GM23338 (cell line): ENCODE measurements at regions not wholly inside any gene's neighbourhood (a gene's known extent, or its start where the extent isn't known, plus 50 kb on each side); places are given as distances from the start of the nearest gene placed in this dataset.

Experiments used
- ATAC-seq: fragments of 200-7000 bp; cut with Tn5 transposase; 3 replicates; pipeline ENCODE4 v1.9.1; 2020
- DNase-seq: peaks from one replicate; pipeline ENCODE4 v3.0.0-alpha.2; 2015; ENCODE audit warnings: low spot score
- H2AFZ ChIP-seq: fragments of 200-600 bp; sonication (generic); 2 replicates; pipeline ENCODE4 v1.8.0; 2016; ENCODE audit warnings: antibody characterized with exemption, mild to moderate bottlenecking, moderate library complexity
- H3F3A ChIP-seq: fragments of 200-600 bp; sonication (generic); replicated peaks from 2 replicates; pipeline ENCODE4 v1.8.0; 2017; ENCODE audit warnings: antibody characterized with exemption, mixed run types, low read depth
- H3K27ac ChIP-seq: fragments of 200-600 bp; sonication (generic); 2 replicates; pipeline ENCODE4 v1.6.1; 2016; ENCODE audit warnings: low read depth
- H3K27me3 ChIP-seq: fragments of 200-600 bp; sonication (generic); 2 replicates; pipeline ENCODE4 v1.8.0; 2016; ENCODE audit warnings: mild to moderate bottlenecking, mixed run types, moderate library complexity; ENCODE audit not compliant: insufficient read depth
- H3K36me3 ChIP-seq: fragments of 200-600 bp; sonication (generic); 2 replicates; pipeline ENCODE4 v1.8.0; 2016; ENCODE audit warnings: mild to moderate bottlenecking; ENCODE audit not compliant: insufficient read depth
- H3K4me1 ChIP-seq: fragments of 200-600 bp; sonication (generic); 2 replicates; pipeline ENCODE4 v1.8.0; 2016; ENCODE audit warnings: mild to moderate bottlenecking, moderate library complexity; ENCODE audit not compliant: insufficient read depth
- H3K4me2 ChIP-seq: fragments of 200-600 bp; sonication (generic); 2 replicates; pipeline ENCODE4 v1.7.1; 2017; ENCODE audit warnings: mixed run types
- H3K4me3 ChIP-seq: fragments of 200-600 bp; sonication (generic); 2 replicates; pipeline ENCODE4 v1.6.1; 2016; ENCODE audit warnings: mixed run types
- H3K79me2 ChIP-seq: fragments of 200-600 bp; sonication (generic); replicated peaks from 2 replicates; pipeline ENCODE4 v1.8.0; 2017; ENCODE audit warnings: mild to moderate bottlenecking; ENCODE audit not compliant: insufficient read depth
- H3K9me2 ChIP-seq: fragments of 200-600 bp; sonication (generic); 2 replicates; pipeline ENCODE4 v1.8.0; 2017; ENCODE audit not compliant: insufficient read depth
- H4K20me1 ChIP-seq: fragments of 200-600 bp; sonication (generic); replicated peaks from 2 replicates; pipeline ENCODE4 v1.8.0; 2017; ENCODE audit warnings: mild to moderate bottlenecking; ENCODE audit not compliant: insufficient read depth
- H3K27ac Mint-ChIP-seq: 2 replicates; pipeline ENCODE4 v1.8.0; 2020; ENCODE audit warnings: inconsistent platforms, mild to moderate bottlenecking, moderate library complexity, mixed read lengths
- H3K27me3 Mint-ChIP-seq: 3 replicates; pipeline ENCODE4 v1.8.0; 2022; ENCODE audit warnings: low read depth, mild to moderate bottlenecking, moderate library complexity, mixed read lengths, inconsistent platforms; ENCODE audit not compliant: insufficient read depth, poor library complexity
- H3K36me3 Mint-ChIP-seq: 3 replicates; pipeline ENCODE4 v1.8.0; 2021; ENCODE audit warnings: low read depth, mild to moderate bottlenecking, inconsistent platforms, moderate library complexity, mixed read lengths
- H3K4me1 Mint-ChIP-seq: 3 replicates; pipeline ENCODE4 v1.8.0; 2020; ENCODE audit warnings: mild to moderate bottlenecking, inconsistent platforms, mixed read lengths
- H3K4me3 Mint-ChIP-seq: 3 replicates; pipeline ENCODE4 v1.8.0; 2021; ENCODE audit warnings: moderate library complexity, mild to moderate bottlenecking, inconsistent platforms, mixed read lengths
- H3K9me3 Mint-ChIP-seq: 3 replicates; pipeline ENCODE4 v1.8.0; 2020; ENCODE audit warnings: moderate library complexity, mild to moderate bottlenecking, inconsistent platforms, mixed read lengths
- CREB1 ChIP-seq: fragments of 250-450 bp; sonication (Bioruptor Pico); IDR thresholded peaks from 2 replicates; pipeline ENCODE4 v1.5.0; 2020; ENCODE audit warnings: low read depth, mild to moderate bottlenecking, moderate library complexity
- CTCF ChIP-seq, 2 experiments: fragments of 200-600 bp in 1 of 2; sonication (generic) in 1 of 2; conservative IDR thresholded peaks; 2 replicates each; pipeline versions ENCODE4 v1.5.1 to v1.6.1; 2016 to 2017; ENCODE audit warnings: antibody characterized with exemption in 2 of 2, low read depth in 2 of 2, mild to moderate bottlenecking in 2 of 2, moderate library complexity in 1 of 2
- EZH2 ChIP-seq: fragments of 200-600 bp; sonication (generic); IDR thresholded peaks from one replicate; pipeline ENCODE4 v1.8.0; 2017; ENCODE audit warnings: antibody characterized with exemption, mild to moderate bottlenecking, low read depth; ENCODE audit not compliant: unreplicated experiment
- EZH2phosphoT487 ChIP-seq: fragments of 200-600 bp; sonication (generic); IDR thresholded peaks from one replicate; pipeline ENCODE4 v1.8.1; 2018; ENCODE audit warnings: antibody characterized with exemption; ENCODE audit not compliant: unreplicated experiment
- JUNB ChIP-seq: IDR thresholded peaks from one replicate; pipeline ENCODE4 v1.6.1; 2016; ENCODE audit warnings: antibody characterized with exemption; ENCODE audit not compliant: unreplicated experiment
- NANOG ChIP-seq: IDR thresholded peaks from 2 replicates; pipeline ENCODE4 v1.6.1; 2016; ENCODE audit warnings: antibody characterized with exemption, borderline replicate concordance
- POLR2AphosphoS5 ChIP-seq: IDR thresholded peaks from 2 replicates; pipeline ENCODE4 v1.6.1; 2016; ENCODE audit warnings: antibody characterized with exemption, low read depth
- STAT1 ChIP-seq: IDR thresholded peaks from one replicate; pipeline ENCODE4 v1.6.1; 2016; ENCODE audit warnings: antibody characterized with exemption; ENCODE audit not compliant: unreplicated experiment
- ZNF114 ChIP-seq: fragments of 250-450 bp; sonication (Bioruptor Pico); IDR thresholded peaks from 2 replicates; pipeline ENCODE4 v1.5.0; 2020; ENCODE audit warnings: mild to moderate bottlenecking, moderate library complexity
- ZNF331 ChIP-seq: fragments of 250-450 bp; sonication (Bioruptor Pico); IDR thresholded peaks from 2 replicates; pipeline ENCODE4 v1.5.0; 2020; ENCODE audit warnings: low read depth, mild to moderate bottlenecking, moderate library complexity
- TF ChIP-seq, protein P1 (sequence below): IDR thresholded peaks from one replicate; pipeline ENCODE4 v1.6.1; 2018; ENCODE audit warnings: antibody characterized with exemption; ENCODE audit not compliant: unreplicated experiment
- TF ChIP-seq, protein P2 (sequence below): fragments of 250-450 bp; sonication (Bioruptor Pico); IDR thresholded peaks from 2 replicates; pipeline ENCODE4 v1.5.0; 2020; ENCODE audit warnings: mild to moderate bottlenecking, moderate library complexity
- TF ChIP-seq, protein P3 (sequence below): IDR thresholded peaks from 2 replicates; pipeline ENCODE4 v1.6.1; 2016; ENCODE audit warnings: antibody characterized with exemption

GRCh38 chr2:225282858-225283710, 116.4 kb upstream of the NYAP2 start:
- H3K4me3 Mint-ChIP-seq, result no peak overlapping the region
- no peak for TF ChIP-seq ZNF114 (CRISPR knock-in tag)
- TF ChIP-seq CTCF (conservative IDR thresholded peaks at IDR 0.05; ENCODE audit: low read depth in 2 of 2), result peak; percentile 80 to 91
- no peak for TF ChIP-seq STAT1
- TF ChIP-seq, protein P1, sequence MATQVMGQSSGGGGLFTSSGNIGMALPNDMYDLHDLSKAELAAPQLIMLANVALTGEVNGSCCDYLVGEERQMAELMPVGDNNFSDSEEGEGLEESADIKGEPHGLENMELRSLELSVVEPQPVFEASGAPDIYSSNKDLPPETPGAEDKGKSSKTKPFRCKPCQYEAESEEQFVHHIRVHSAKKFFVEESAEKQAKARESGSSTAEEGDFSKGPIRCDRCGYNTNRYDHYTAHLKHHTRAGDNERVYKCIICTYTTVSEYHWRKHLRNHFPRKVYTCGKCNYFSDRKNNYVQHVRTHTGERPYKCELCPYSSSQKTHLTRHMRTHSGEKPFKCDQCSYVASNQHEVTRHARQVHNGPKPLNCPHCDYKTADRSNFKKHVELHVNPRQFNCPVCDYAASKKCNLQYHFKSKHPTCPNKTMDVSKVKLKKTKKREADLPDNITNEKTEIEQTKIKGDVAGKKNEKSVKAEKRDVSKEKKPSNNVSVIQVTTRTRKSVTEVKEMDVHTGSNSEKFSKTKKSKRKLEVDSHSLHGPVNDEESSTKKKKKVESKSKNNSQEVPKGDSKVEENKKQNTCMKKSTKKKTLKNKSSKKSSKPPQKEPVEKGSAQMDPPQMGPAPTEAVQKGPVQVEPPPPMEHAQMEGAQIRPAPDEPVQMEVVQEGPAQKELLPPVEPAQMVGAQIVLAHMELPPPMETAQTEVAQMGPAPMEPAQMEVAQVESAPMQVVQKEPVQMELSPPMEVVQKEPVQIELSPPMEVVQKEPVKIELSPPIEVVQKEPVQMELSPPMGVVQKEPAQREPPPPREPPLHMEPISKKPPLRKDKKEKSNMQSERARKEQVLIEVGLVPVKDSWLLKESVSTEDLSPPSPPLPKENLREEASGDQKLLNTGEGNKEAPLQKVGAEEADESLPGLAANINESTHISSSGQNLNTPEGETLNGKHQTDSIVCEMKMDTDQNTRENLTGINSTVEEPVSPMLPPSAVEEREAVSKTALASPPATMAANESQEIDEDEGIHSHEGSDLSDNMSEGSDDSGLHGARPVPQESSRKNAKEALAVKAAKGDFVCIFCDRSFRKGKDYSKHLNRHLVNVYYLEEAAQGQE, result no peak
- peak; percentile 32; the same call in 1 of the 2 replicates for TF ChIP-seq NANOG
- no peak for TF ChIP-seq CREB1 (CRISPR knock-in tag)
- no peak for TF ChIP-seq POLR2AphosphoS5
- no peak for TF ChIP-seq ZNF331 (CRISPR knock-in tag)
- TF ChIP-seq EZH2, result no peak
- TF ChIP-seq, protein P2, sequence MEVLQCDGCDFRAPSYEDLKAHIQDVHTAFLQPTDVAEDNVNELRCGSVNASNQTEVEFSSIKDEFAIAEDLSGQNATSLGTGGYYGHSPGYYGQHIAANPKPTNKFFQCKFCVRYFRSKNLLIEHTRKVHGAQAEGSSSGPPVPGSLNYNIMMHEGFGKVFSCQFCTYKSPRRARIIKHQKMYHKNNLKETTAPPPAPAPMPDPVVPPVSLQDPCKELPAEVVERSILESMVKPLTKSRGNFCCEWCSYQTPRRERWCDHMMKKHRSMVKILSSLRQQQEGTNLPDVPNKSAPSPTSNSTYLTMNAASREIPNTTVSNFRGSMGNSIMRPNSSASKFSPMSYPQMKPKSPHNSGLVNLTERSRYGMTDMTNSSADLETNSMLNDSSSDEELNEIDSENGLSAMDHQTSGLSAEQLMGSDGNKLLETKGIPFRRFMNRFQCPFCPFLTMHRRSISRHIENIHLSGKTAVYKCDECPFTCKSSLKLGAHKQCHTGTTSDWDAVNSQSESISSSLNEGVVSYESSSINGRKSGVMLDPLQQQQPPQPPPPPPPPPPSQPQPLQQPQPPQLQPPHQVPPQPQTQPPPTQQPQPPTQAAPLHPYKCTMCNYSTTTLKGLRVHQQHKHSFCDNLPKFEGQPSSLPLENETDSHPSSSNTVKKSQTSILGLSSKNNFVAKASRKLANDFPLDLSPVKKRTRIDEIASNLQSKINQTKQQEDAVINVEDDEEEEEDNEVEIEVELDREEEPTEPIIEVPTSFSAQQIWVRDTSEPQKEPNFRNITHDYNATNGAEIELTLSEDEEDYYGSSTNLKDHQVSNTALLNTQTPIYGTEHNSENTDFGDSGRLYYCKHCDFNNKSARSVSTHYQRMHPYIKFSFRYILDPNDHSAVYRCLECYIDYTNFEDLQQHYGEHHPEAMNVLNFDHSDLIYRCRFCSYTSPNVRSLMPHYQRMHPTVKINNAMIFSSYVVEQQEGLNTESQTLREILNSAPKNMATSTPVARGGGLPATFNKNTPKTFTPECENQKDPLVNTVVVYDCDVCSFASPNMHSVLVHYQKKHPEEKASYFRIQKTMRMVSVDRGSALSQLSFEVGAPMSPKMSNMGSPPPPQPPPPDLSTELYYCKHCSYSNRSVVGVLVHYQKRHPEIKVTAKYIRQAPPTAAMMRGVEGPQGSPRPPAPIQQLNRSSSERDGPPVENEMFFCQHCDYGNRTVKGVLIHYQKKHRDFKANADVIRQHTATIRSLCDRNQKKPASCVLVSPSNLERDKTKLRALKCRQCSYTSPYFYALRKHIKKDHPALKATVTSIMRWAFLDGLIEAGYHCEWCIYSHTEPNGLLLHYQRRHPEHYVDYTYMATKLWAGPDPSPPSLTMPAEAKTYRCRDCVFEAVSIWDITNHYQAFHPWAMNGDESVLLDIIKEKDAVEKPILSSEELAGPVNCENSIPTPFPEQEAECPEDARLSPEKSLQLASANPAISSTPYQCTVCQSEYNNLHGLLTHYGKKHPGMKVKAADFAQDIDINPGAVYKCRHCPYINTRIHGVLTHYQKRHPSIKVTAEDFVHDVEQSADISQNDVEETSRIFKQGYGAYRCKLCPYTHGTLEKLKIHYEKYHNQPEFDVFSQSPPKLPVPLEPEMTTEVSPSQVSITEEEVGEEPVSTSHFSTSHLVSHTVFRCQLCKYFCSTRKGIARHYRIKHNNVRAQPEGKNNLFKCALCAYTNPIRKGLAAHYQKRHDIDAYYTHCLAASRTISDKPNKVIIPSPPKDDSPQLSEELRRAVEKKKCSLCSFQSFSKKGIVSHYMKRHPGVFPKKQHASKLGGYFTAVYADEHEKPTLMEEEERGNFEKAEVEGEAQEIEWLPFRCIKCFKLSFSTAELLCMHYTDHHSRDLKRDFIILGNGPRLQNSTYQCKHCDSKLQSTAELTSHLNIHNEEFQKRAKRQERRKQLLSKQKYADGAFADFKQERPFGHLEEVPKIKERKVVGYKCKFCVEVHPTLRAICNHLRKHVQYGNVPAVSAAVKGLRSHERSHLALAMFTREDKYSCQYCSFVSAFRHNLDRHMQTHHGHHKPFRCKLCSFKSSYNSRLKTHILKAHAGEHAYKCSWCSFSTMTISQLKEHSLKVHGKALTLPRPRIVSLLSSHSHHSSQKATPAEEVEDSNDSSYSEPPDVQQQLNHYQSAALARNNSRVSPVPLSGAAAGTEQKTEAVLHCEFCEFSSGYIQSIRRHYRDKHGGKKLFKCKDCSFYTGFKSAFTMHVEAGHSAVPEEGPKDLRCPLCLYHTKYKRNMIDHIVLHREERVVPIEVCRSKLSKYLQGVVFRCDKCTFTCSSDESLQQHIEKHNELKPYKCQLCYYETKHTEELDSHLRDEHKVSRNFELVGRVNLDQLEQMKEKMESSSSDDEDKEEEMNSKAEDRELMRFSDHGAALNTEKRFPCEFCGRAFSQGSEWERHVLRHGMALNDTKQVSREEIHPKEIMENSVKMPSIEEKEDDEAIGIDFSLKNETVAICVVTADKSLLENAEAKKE (CRISPR knock-in tag), result no peak
- no peak for TF ChIP-seq JUNB
- TF ChIP-seq, protein P3, sequence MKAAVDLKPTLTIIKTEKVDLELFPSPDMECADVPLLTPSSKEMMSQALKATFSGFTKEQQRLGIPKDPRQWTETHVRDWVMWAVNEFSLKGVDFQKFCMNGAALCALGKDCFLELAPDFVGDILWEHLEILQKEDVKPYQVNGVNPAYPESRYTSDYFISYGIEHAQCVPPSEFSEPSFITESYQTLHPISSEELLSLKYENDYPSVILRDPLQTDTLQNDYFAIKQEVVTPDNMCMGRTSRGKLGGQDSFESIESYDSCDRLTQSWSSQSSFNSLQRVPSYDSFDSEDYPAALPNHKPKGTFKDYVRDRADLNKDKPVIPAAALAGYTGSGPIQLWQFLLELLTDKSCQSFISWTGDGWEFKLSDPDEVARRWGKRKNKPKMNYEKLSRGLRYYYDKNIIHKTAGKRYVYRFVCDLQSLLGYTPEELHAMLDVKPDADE, result no peak
- TF ChIP-seq EZH2phosphoT487, result no peak
- H3K36me3 Mint-ChIP-seq, result no peaks in the 10 kb centered on the region
- ATAC-seq, result peak; percentile 86
- H3K9me2 ChIP-seq, result peaks cover 7% of the 10 kb centered on the region; the same call in 1 of the 2 replicates
- H3K9me3 Mint-ChIP-seq, result no peaks in the 10 kb centered on the region
- no peaks in the 10 kb centered on the region for H3K36me3 ChIP-seq
- DNase-seq, result peak; percentile 76
- no peak overlapping the region for H3K4me2 ChIP-seq
- no peak overlapping the region for H3K27ac Mint-ChIP-seq
- H3F3A ChIP-seq, result no peaks in the 10 kb centered on the region
- H3K27me3 Mint-ChIP-seq, result peaks cover 3% of the 10 kb centered on the region
- no peaks in the 10 kb centered on the region for H3K79me2 ChIP-seq
- H4K20me1 ChIP-seq, result no peaks in the 10 kb centered on the region
- no peak overlapping the region for H3K27ac ChIP-seq
- no peaks in the 10 kb centered on the region for H3K27me3 ChIP-seq
- peaks cover 7% of the 10 kb centered on the region; the same call in 1 of the 3 replicates for H3K4me1 Mint-ChIP-seq
- no peak overlapping the region for H3K4me3 ChIP-seq
- H3K4me1 ChIP-seq, result no peaks in the 10 kb centered on the region
- peak overlapping the region; percentile 54; the same call in 1 of the 2 replicates for H2AFZ ChIP-seq
